ENCODE measurements at regions not wholly inside any gene's neighbourhood (a gene's known extent, or its start where the extent isn't known, plus 50 kb on each side); places are given as distances from the start of the nearest gene placed in this dataset.

DNA sequence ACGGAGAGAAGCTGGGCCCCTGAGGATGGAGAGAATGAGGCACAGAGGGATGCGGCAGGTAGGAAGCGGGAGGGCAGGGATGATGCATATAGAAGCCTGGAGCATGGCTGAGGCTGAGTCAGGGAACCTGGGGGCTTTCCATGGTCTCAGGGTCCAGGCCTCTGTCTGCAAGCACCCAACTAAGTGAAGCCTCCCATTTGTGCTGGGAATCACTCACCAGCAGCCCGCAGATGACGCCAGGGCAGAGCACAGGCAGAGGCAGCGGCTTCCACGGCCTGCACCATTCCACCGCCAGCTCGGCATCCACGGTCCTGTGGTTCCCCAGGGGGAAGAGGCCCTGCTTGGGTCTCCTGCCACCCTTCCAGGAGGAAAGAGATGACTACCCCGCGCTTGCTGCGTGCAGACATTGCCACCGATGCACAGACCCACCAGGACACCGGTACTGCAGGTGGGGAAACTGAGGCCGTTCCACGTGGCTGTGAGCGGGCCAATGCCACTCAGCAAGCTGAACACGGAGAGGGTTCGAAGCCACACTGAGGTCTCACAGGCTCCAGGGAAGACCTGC lies 75.5 kb downstream of the NCOR2 start:
- TF ChIP-seq POLR2AphosphoS5 (IDR thresholded peaks at IDR 0.05; ENCODE audit: low read depth) (no peak), GABPA (IDR thresholded peaks at IDR 0.05; ENCODE audit: low read depth) (no peak), CTCF (IDR thresholded peaks at IDR 0.05; ENCODE audit: insufficient read depth, low read length) (no peak)
- TF ChIP-seq, protein P1, sequence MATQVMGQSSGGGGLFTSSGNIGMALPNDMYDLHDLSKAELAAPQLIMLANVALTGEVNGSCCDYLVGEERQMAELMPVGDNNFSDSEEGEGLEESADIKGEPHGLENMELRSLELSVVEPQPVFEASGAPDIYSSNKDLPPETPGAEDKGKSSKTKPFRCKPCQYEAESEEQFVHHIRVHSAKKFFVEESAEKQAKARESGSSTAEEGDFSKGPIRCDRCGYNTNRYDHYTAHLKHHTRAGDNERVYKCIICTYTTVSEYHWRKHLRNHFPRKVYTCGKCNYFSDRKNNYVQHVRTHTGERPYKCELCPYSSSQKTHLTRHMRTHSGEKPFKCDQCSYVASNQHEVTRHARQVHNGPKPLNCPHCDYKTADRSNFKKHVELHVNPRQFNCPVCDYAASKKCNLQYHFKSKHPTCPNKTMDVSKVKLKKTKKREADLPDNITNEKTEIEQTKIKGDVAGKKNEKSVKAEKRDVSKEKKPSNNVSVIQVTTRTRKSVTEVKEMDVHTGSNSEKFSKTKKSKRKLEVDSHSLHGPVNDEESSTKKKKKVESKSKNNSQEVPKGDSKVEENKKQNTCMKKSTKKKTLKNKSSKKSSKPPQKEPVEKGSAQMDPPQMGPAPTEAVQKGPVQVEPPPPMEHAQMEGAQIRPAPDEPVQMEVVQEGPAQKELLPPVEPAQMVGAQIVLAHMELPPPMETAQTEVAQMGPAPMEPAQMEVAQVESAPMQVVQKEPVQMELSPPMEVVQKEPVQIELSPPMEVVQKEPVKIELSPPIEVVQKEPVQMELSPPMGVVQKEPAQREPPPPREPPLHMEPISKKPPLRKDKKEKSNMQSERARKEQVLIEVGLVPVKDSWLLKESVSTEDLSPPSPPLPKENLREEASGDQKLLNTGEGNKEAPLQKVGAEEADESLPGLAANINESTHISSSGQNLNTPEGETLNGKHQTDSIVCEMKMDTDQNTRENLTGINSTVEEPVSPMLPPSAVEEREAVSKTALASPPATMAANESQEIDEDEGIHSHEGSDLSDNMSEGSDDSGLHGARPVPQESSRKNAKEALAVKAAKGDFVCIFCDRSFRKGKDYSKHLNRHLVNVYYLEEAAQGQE (IDR thresholded peaks at IDR 0.05; ENCODE audit: insufficient replicate concordance, low read depth): no peak

All from HL-60 (cell line).